A549 (cell line): ENCODE measurements at regions not wholly inside any gene's neighbourhood (a gene's known extent, or its start where the extent isn't known, plus 50 kb on each side); places are given as distances from the start of the nearest gene placed in this dataset.

ENCODE experiments used
- ATAC-seq, 2 experiments: fragments of 200-7000 bp in 1 of 2; fragments of >200 bp in 1 of 2; cut with Nextera tagmentation in 1 of 2; cut with Tn5 transposase in 1 of 2; 3 replicates each; pipeline versions ENCODE4 v1.8.0 to v1.9.1; 2018 to 2020; ENCODE audit warnings: mild to moderate bottlenecking in 1 of 2, moderate library complexity in 1 of 2
- CTCF ChIA-PET: fragments of 300-600 bp; sonication (Branson Sonifier 250); formaldehyde crosslinking; extraction: SDS; loops from one replicate; lab custom pipeline; 2021; ENCODE audit warnings: antibody characterized with exemption, inconsistent platforms; lab: Yijun Ruan, JAX
- POLR2A ChIA-PET: fragments of 350-600 bp; formaldehyde crosslinking; extraction: SDS; loops from one replicate; lab custom pipeline; 2021; ENCODE audit warnings: antibody characterized with exemption, inconsistent platforms; lab: Yijun Ruan, JAX
- DNase-seq, 2 experiments: peaks; one replicate each; pipeline versions ENCODE4 v3.0.0 to v3.0.0-alpha.2; 2011 to 2016; ENCODE audit warnings: low read depth in 1 of 2, low spot score in 1 of 2
- FAIRE-seq: peaks from 2 replicates; lab custom pipeline; 2011; peaks lifted over from hg19 to GRCh38; lab: Jason Lieb, UNC
- H3K27ac ChIP-seq, 2 experiments: fragments of >200 bp; sonication (Bioruptor Twin); formaldehyde crosslinking; 3 replicates each; pipeline ENCODE4 v1.5.1; 2016 to 2017
- H3K4me1 ChIP-seq: fragments of >200 bp; sonication (Bioruptor Twin); formaldehyde crosslinking; 3 replicates; pipeline ENCODE4 v1.6.1; 2016
- H3K4me2 ChIP-seq: fragments of >200 bp; sonication (Bioruptor Twin); formaldehyde crosslinking; 3 replicates; pipeline ENCODE4 v1.6.1; 2016
- H3K4me3 ChIP-seq: fragments of >200 bp; sonication (Bioruptor Twin); formaldehyde crosslinking; 3 replicates; pipeline ENCODE4 v1.5.1; 2016
- H3K9me3 ChIP-seq: fragments of >200 bp; sonication (Bioruptor Twin); formaldehyde crosslinking; 3 replicates; pipeline ENCODE4 v1.6.1; 2016
- BHLHE40 ChIP-seq: IDR thresholded peaks from 2 replicates; pipeline ENCODE4 v1.6.1; 2012; ENCODE audit warnings: low read depth, low read length, inconsistent platforms
- CBX8 ChIP-seq: fragments of 200-600 bp; sonication (generic); IDR thresholded peaks from 2 replicates; pipeline ENCODE4 v1.6.1; 2016
- CEBPB ChIP-seq, 2 experiments: fragments of >200 bp in 1 of 2; sonication (Bioruptor Twin) in 1 of 2; formaldehyde crosslinking in 1 of 2; IDR thresholded peaks; 2 replicates each; pipeline ENCODE4 v1.6.1; 2012 to 2016
- CHD2 ChIP-seq: fragments of 150-350 bp; IDR thresholded peaks from 2 replicates; pipeline ENCODE4 v1.6.1; 2014; ENCODE audit warnings: low read length; ENCODE audit not compliant: partially characterized antibody
- CHD4 ChIP-seq: fragments of 200-600 bp; sonication (generic); IDR thresholded peaks from 2 replicates; pipeline ENCODE4 v1.6.1; 2016; ENCODE audit warnings: antibody characterized with exemption, mild to moderate bottlenecking, borderline replicate concordance
- ESRRA ChIP-seq: fragments of 150-350 bp; IDR thresholded peaks from 2 replicates; pipeline ENCODE4 v1.6.1; 2014; ENCODE audit warnings: mild to moderate bottlenecking, low read length, borderline replicate concordance
- GATA3 ChIP-seq: IDR thresholded peaks from 2 replicates; pipeline ENCODE4 v1.6.1; 2012; ENCODE audit warnings: borderline replicate concordance
- HOXA7 ChIP-seq: fragments of 250-450 bp; sonication (Bioruptor Pico); IDR thresholded peaks from 2 replicates; pipeline ENCODE4 v1.5.0; 2020; ENCODE audit warnings: mild to moderate bottlenecking, moderate library complexity
- HOXB5 ChIP-seq: fragments of 250-450 bp; sonication (Bioruptor Pico); IDR thresholded peaks from 2 replicates; pipeline ENCODE4 v1.5.0; 2020; ENCODE audit warnings: mild to moderate bottlenecking, moderate library complexity
- JUN ChIP-seq, 2 experiments: fragments of >200 bp; sonication (Bioruptor Twin); formaldehyde crosslinking; IDR thresholded peaks; 2 replicates in 1 of 2; 3 replicates in 1 of 2; pipeline ENCODE4 v1.6.1; 2016 to 2017
- MAFK ChIP-seq: fragments of 450-650 bp; IDR thresholded peaks from 2 replicates; pipeline ENCODE4 v1.6.1; 2014; ENCODE audit not compliant: partially characterized antibody
- NR3C1 ChIP-seq: fragments of >200 bp; sonication (Bioruptor Twin); formaldehyde crosslinking; IDR thresholded peaks from 3 replicates; pipeline ENCODE4 v1.6.1; 2017
- PHF8 ChIP-seq: fragments of 200-600 bp; sonication (generic); IDR thresholded peaks from 2 replicates; pipeline ENCODE4 v1.6.1; 2016; ENCODE audit warnings: low read depth, mild to moderate bottlenecking, antibody characterized with exemption, moderate library complexity, borderline replicate concordance
- POLR2A ChIP-seq: IDR thresholded peaks from 2 replicates; pipeline ENCODE4 v1.6.1; 2012; ENCODE audit warnings: mild to moderate bottlenecking, low read length
- RAD21 ChIP-seq, 2 experiments: fragments of >200 bp in 1 of 2; sonication (Bioruptor Twin) in 1 of 2; formaldehyde crosslinking in 1 of 2; IDR thresholded peaks in 1 of 2; conservative IDR thresholded peaks in 1 of 2; 2 replicates in 1 of 2; 3 replicates in 1 of 2; pipeline ENCODE4 v1.6.1; 2012 to 2018; ENCODE audit warnings: inconsistent platforms in 1 of 2
- RARB ChIP-seq: fragments of 250-450 bp; sonication (Bioruptor Pico); IDR thresholded peaks from 2 replicates; pipeline ENCODE4 v1.8.0; 2021; ENCODE audit warnings: mild to moderate bottlenecking, moderate library complexity
- RFX5 ChIP-seq: fragments of 450-650 bp; IDR thresholded peaks from 2 replicates; pipeline ENCODE4 v1.7.1; 2014; ENCODE audit warnings: antibody characterized with exemption, mild to moderate bottlenecking, moderate library complexity
- TFCP2L1 ChIP-seq: fragments of 250-450 bp; sonication (Bioruptor Pico); IDR thresholded peaks from 2 replicates; pipeline ENCODE4 v1.5.0; 2021; ENCODE audit warnings: mild to moderate bottlenecking
- USF2 ChIP-seq: fragments of 450-650 bp; IDR thresholded peaks from 2 replicates; pipeline ENCODE4 v1.6.1; 2014; ENCODE audit warnings: antibody characterized with exemption
- ZFP36 ChIP-seq: fragments of 450-650 bp; IDR thresholded peaks from 2 replicates; pipeline ENCODE4 v1.6.1; 2014; ENCODE audit warnings: borderline replicate concordance; ENCODE audit not compliant: partially characterized antibody
- ZSCAN20 ChIP-seq: fragments of 250-450 bp; sonication (Bioruptor Pico); IDR thresholded peaks from 2 replicates; pipeline ENCODE4 v1.8.0; 2022; ENCODE audit warnings: mild to moderate bottlenecking, moderate library complexity
- WGBS: methylation state at CpG from one replicate; pipeline ENCODE4 v1.1.6; 2017; ENCODE audit errors: missing lambda C conversion rate; 5-methylcytosine and 5-hydroxymethylcytosine counted together
- TF ChIP-seq, protein P1 (sequence below): fragments of >200 bp; sonication (Bioruptor Twin); formaldehyde crosslinking; IDR thresholded peaks from 3 replicates; pipeline ENCODE4 v1.5.1; 2016
- TF ChIP-seq, protein P2 (sequence below): fragments of >200 bp; sonication (Bioruptor Twin); formaldehyde crosslinking; IDR thresholded peaks from 3 replicates; pipeline ENCODE4 v1.6.1; 2016

- H3K4me1 ChIP-seq, result no peaks in the 10 kb centered on the region
- WGBS, result 40% methylated on average over 1 of the region's 1 CpG
- TF ChIP-seq, protein P1, sequence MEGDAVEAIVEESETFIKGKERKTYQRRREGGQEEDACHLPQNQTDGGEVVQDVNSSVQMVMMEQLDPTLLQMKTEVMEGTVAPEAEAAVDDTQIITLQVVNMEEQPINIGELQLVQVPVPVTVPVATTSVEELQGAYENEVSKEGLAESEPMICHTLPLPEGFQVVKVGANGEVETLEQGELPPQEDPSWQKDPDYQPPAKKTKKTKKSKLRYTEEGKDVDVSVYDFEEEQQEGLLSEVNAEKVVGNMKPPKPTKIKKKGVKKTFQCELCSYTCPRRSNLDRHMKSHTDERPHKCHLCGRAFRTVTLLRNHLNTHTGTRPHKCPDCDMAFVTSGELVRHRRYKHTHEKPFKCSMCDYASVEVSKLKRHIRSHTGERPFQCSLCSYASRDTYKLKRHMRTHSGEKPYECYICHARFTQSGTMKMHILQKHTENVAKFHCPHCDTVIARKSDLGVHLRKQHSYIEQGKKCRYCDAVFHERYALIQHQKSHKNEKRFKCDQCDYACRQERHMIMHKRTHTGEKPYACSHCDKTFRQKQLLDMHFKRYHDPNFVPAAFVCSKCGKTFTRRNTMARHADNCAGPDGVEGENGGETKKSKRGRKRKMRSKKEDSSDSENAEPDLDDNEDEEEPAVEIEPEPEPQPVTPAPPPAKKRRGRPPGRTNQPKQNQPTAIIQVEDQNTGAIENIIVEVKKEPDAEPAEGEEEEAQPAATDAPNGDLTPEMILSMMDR, result no peak
- no peak for TF ChIP-seq POLR2A
- TF ChIP-seq PHF8, result no peak
- no peak for TF ChIP-seq CHD4
- TF ChIP-seq USF2, result no peak
- TF ChIP-seq JUN (IDR thresholded peaks at IDR 0.05), result no peak
- TF ChIP-seq CHD2, result no peak
- TF ChIP-seq RAD21 (conservative IDR thresholded peaks at IDR 0.05 in 1 of 2, IDR thresholded peaks at IDR 0.05 in 1 of 2), result no peak
- TF ChIP-seq, protein P2, sequence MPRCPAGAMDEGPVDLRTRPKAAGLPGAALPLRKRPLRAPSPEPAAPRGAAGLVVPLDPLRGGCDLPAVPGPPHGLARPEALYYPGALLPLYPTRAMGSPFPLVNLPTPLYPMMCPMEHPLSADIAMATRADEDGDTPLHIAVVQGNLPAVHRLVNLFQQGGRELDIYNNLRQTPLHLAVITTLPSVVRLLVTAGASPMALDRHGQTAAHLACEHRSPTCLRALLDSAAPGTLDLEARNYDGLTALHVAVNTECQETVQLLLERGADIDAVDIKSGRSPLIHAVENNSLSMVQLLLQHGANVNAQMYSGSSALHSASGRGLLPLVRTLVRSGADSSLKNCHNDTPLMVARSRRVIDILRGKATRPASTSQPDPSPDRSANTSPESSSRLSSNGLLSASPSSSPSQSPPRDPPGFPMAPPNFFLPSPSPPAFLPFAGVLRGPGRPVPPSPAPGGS, result no peak
- TF ChIP-seq NR3C1, result no peak
- no peak for TF ChIP-seq HOXB5
- no peak for TF ChIP-seq HOXA7 (CRISPR knock-in tag)
- TF ChIP-seq BHLHE40, result no peak
- POLR2A ChIA-PET, result no interaction called here
- DNase-seq (no peak), FAIRE-seq (no peak), ATAC-seq (no peak)
- no peaks in the 10 kb centered on the region for H3K9me3 ChIP-seq
- CTCF ChIA-PET, result no interaction called here
- no peak overlapping the region for H3K27ac ChIP-seq
- no peak overlapping the region for H3K4me3 ChIP-seq
- no peak overlapping the region for H3K4me2 ChIP-seq
Observed at GRCh38 chr22:27064386-27064785, 407.0 kb downstream of the MIAT start.

DNA sequence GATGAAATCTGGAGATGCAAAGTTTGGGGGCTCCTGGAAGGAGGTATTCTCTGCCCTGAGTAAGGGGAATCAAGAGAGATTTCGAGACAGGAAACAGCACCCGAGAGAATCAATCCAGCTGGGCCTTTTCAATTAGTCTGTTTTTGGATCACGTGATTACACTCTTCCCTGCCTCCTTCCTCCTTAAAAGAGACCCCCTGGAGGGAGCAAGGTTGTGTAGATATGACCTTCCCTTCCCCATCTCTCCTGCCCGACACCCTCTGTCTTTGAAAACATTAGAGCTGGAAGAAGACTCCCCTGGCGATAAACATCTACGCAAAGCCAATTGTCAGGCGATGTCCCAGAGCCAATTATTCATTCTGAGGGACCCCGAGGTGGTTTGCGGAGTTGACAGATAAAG, 407.9 kb downstream of the MIAT start:
- H3K4me2 ChIP-seq, result no peak overlapping the region
- H3K4me3 ChIP-seq, result no peak overlapping the region
- ChIA-PET POLR2A (no interaction called here), CTCF (no interaction called here)
- FAIRE-seq, result no peak
- WGBS, result 69% methylated on average over 9 of the region's 9 CpGs
- DNase-seq, result no peak
- ATAC-seq, result no peak
- no peak overlapping the region for H3K27ac ChIP-seq
- no peaks in the 10 kb centered on the region for H3K9me3 ChIP-seq
- no peaks in the 10 kb centered on the region for H3K4me1 ChIP-seq
- TF ChIP-seq GATA3, result no peak
- no peak for TF ChIP-seq MAFK
- TF ChIP-seq CEBPB (IDR thresholded peaks at IDR 0.05), result no peak
- TF ChIP-seq CBX8, result no peak
- no peak for TF ChIP-seq ESRRA
- TF ChIP-seq TFCP2L1 (CRISPR knock-in tag), result no peak
- no peak for TF ChIP-seq ZSCAN20 (CRISPR knock-in tag)
- TF ChIP-seq RFX5, result no peak
- TF ChIP-seq, protein P2, result no peak
- TF ChIP-seq ZFP36, result no peak
- no peak for TF ChIP-seq USF2
- TF ChIP-seq NR3C1, result no peak
- TF ChIP-seq RARB, result no peak
